ENCODE measurements at regions not wholly inside any gene's neighbourhood (a gene's known extent, or its start where the extent isn't known, plus 50 kb on each side); places are given as distances from the start of the nearest gene placed in this dataset.

DNA sequence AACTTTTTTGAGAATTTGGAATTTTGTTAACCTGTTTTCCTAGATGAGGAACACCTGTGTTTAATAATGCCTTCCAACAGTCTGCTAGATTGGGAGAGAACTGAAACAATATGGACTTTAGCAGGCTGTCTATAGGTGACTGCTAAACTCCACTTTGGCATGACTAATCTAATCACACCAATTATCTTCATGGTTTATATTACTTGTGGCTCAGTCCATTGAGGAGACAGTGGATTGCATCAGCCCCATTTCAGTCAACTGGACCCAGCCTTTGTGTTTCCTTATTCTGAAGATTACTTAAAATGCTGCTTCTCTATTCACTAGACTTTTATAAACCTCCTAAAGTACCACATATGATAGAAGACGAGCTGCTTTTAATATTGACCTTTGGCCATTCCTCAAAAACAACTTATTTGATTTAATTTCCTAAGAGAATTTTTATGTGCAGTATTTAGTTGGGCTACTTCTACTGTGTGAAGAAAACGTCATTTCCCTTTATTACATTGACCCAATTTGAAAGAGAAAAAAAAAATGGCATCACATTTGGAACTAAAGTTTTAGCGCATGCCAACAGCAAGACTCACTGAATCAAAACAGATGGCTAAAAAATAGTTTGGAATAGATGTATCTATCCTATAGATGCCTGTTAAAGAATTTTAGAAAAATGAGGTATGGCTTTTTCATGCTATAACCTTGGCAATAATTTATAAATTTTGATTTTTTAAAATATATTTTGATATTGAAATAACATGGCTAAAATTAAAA is 295.8 kb downstream of the NDFIP2 start:
- TF ChIP-seq, protein P1, sequence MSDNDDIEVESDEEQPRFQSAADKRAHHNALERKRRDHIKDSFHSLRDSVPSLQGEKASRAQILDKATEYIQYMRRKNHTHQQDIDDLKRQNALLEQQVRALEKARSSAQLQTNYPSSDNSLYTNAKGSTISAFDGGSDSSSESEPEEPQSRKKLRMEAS (CRISPR knock-in tag; IDR thresholded peaks at IDR 0.05): no peak
- TF ChIP-seq IRF2 (CRISPR knock-in tag; IDR thresholded peaks at IDR 0.05; ENCODE audit: borderline replicate concordance, low read depth) (no peak), JUN (CRISPR knock-in tag; IDR thresholded peaks at IDR 0.05) (no peak), ZNF671 (CRISPR knock-in tag; IDR thresholded peaks at IDR 0.05) (no peak), ZBTB21 (CRISPR knock-in tag; IDR thresholded peaks at IDR 0.05; ENCODE audit: borderline replicate concordance) (no peak)
- TF ChIP-seq, protein P2, sequence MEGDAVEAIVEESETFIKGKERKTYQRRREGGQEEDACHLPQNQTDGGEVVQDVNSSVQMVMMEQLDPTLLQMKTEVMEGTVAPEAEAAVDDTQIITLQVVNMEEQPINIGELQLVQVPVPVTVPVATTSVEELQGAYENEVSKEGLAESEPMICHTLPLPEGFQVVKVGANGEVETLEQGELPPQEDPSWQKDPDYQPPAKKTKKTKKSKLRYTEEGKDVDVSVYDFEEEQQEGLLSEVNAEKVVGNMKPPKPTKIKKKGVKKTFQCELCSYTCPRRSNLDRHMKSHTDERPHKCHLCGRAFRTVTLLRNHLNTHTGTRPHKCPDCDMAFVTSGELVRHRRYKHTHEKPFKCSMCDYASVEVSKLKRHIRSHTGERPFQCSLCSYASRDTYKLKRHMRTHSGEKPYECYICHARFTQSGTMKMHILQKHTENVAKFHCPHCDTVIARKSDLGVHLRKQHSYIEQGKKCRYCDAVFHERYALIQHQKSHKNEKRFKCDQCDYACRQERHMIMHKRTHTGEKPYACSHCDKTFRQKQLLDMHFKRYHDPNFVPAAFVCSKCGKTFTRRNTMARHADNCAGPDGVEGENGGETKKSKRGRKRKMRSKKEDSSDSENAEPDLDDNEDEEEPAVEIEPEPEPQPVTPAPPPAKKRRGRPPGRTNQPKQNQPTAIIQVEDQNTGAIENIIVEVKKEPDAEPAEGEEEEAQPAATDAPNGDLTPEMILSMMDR (IDR thresholded peaks at IDR 0.05): no peak
- TF ChIP-seq, protein P3, sequence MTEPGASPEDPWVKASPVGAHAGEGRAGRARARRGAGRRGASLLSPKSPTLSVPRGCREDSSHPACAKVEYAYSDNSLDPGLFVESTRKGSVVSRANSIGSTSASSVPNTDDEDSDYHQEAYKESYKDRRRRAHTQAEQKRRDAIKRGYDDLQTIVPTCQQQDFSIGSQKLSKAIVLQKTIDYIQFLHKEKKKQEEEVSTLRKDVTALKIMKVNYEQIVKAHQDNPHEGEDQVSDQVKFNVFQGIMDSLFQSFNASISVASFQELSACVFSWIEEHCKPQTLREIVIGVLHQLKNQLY (CRISPR knock-in tag; IDR thresholded peaks at IDR 0.05): no peak
- TF ChIP-seq, protein P4, sequence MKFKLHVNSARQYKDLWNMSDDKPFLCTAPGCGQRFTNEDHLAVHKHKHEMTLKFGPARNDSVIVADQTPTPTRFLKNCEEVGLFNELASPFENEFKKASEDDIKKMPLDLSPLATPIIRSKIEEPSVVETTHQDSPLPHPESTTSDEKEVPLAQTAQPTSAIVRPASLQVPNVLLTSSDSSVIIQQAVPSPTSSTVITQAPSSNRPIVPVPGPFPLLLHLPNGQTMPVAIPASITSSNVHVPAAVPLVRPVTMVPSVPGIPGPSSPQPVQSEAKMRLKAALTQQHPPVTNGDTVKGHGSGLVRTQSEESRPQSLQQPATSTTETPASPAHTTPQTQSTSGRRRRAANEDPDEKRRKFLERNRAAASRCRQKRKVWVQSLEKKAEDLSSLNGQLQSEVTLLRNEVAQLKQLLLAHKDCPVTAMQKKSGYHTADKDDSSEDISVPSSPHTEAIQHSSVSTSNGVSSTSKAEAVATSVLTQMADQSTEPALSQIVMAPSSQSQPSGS (CRISPR knock-in tag; IDR thresholded peaks at IDR 0.05; ENCODE audit: borderline replicate concordance, low read depth): no peak
